Smooth muscle cell (in vitro differentiated cells): ENCODE measurements at regions not wholly inside any gene's neighbourhood (a gene's known extent, or its start where the extent isn't known, plus 50 kb on each side); places are given as distances from the start of the nearest gene placed in this dataset.
A peak's percentile ranks its signal among the peaks of the same experiment; 100 is the strongest.

Source experiments
- DNase-seq: peaks from one replicate; lab custom pipeline; 2025; ENCODE audit not compliant: unreplicated experiment; lab: John Stamatoyannopoulos, UW
- H2AFZ ChIP-seq: fragments of 200-600 bp; sonication (generic); 2 replicates; pipeline ENCODE4 v1.6.0; 2016; ENCODE audit warnings: antibody characterized with exemption, low read depth, mild to moderate bottlenecking
- H3F3A ChIP-seq: fragments of 200-600 bp; sonication (generic); 2 replicates; pipeline ENCODE4 v1.6.0; 2017; ENCODE audit warnings: antibody characterized with exemption, low read depth
- H3K27ac ChIP-seq: fragments of 200-600 bp; sonication (generic); 2 replicates; pipeline ENCODE4 v1.5.1; 2016; ENCODE audit warnings: low read depth, mild to moderate bottlenecking
- H3K27me3 ChIP-seq: fragments of 200-600 bp; sonication (generic); 2 replicates; pipeline ENCODE4 v1.6.1; 2016; ENCODE audit warnings: low read depth, mild to moderate bottlenecking
- H3K36me3 ChIP-seq: fragments of 200-600 bp; sonication (generic); 2 replicates; pipeline ENCODE4 v1.5.1; 2016; ENCODE audit warnings: low read depth
- H3K4me1 ChIP-seq: fragments of 200-600 bp; sonication (generic); 2 replicates; pipeline ENCODE4 v1.5.1; 2016; ENCODE audit warnings: low read depth
- H3K4me2 ChIP-seq: fragments of 200-600 bp; sonication (generic); 2 replicates; pipeline ENCODE4 v1.6.0; 2016; ENCODE audit warnings: mild to moderate bottlenecking
- H3K4me3 ChIP-seq: fragments of 200-600 bp; sonication (generic); 2 replicates; pipeline ENCODE4 v1.5.1; 2016; ENCODE audit warnings: mild to moderate bottlenecking
- H3K79me2 ChIP-seq: fragments of 200-600 bp; sonication (generic); 2 replicates; pipeline ENCODE4 v1.6.0; 2016; ENCODE audit warnings: low read depth, mild to moderate bottlenecking
- H3K9ac ChIP-seq: fragments of 200-600 bp; sonication (generic); 2 replicates; pipeline ENCODE4 v1.6.0; 2016; ENCODE audit warnings: low read depth
- H3K9me3 ChIP-seq: fragments of 200-600 bp; sonication (generic); replicated peaks from 2 replicates; pipeline ENCODE4 v1.5.1; 2016; ENCODE audit warnings: low read depth
- H4K20me1 ChIP-seq: fragments of 200-600 bp; sonication (generic); 2 replicates; pipeline ENCODE4 v1.6.0; 2016; ENCODE audit warnings: low read depth
- CTCF ChIP-seq: fragments of 200-600 bp; sonication (generic); IDR thresholded peaks from 2 replicates; pipeline ENCODE4 v1.5.1; 2017; ENCODE audit warnings: borderline replicate concordance, mild to moderate bottlenecking, antibody characterized with exemption; ENCODE audit not compliant: insufficient read depth, poor library complexity, severe bottlenecking
- WGBS: methylation state at CpG from one replicate; pipeline ENCODE4 v1.1.7; 2016; ENCODE audit warnings: low lambda C conversion rate; 5-methylcytosine and 5-hydroxymethylcytosine counted together

- Histone ChIP-seq H3K27me3 (peaks cover 11% of the 10 kb centered on the region), H3K4me3 (no peak overlapping the region), H2AFZ (peak overlapping the region; percentile 27), H3K9ac (no peak overlapping the region), H3K79me2 (no peaks in the 10 kb centered on the region), H3K27ac (no peak overlapping the region), H3K4me1 (peaks cover 4% of the 10 kb centered on the region), H3K36me3 (no peaks in the 10 kb centered on the region), H3F3A (no peaks in the 10 kb centered on the region), H3K9me3 (no peaks in the 10 kb centered on the region), H4K20me1 (no peaks in the 10 kb centered on the region), H3K4me2 (peak overlapping the region; percentile 18)
- TF ChIP-seq CTCF, result no peak
- 53% methylated on average over 1 of the region's 1 CpG for WGBS
- DNase-seq, result no peak
Measured at GRCh38 chr17:68812876-68813584, 142.2 kb downstream of the ABCA8 start.

GRCh38 chr17:68809148-68809547 lies 146.0 kb downstream of the ABCA8 start:
- Histone ChIP-seq H4K20me1 (no peaks in the 10 kb centered on the region), H3K9me3 (no peaks in the 10 kb centered on the region), H3F3A (no peaks in the 10 kb centered on the region), H3K4me1 (peaks cover 4% of the 10 kb centered on the region), H3K4me3 (no peak overlapping the region), H3K4me2 (no peak overlapping the region), H3K79me2 (no peaks in the 10 kb centered on the region), H3K9ac (no peak overlapping the region), H2AFZ (no peak overlapping the region), H3K36me3 (no peaks in the 10 kb centered on the region), H3K27ac (no peak overlapping the region), H3K27me3 (peaks cover 18% of the 10 kb centered on the region)
- DNase-seq, result no peak
- TF ChIP-seq CTCF, result no peak
- 96% methylated on average over 2 of the region's 2 CpGs for WGBS

GRCh38 chr17:68807998-68808772 lies 147.0 kb downstream of the ABCA8 start:
- Histone ChIP-seq H3K27ac (no peak overlapping the region), H3K9ac (no peak overlapping the region), H3K79me2 (no peaks in the 10 kb centered on the region), H3K4me3 (no peak overlapping the region), H3K27me3 (peaks cover 22% of the 10 kb centered on the region), H3F3A (no peaks in the 10 kb centered on the region), H3K4me2 (no peak overlapping the region), H2AFZ (no peak overlapping the region), H3K36me3 (no peaks in the 10 kb centered on the region), H3K4me1 (peaks cover 2% of the 10 kb centered on the region), H3K9me3 (no peaks in the 10 kb centered on the region), H4K20me1 (no peaks in the 10 kb centered on the region)
- no peak for DNase-seq
- no peak for TF ChIP-seq CTCF
- 85% methylated on average over 2 of the region's 2 CpGs for WGBS
